WTC11 (cell line): ENCODE measurements at regions not wholly inside any gene's neighbourhood (a gene's known extent, or its start where the extent isn't known, plus 50 kb on each side); places are given as distances from the start of the nearest gene placed in this dataset.

Experiments used
- ATAC-seq: fragments of 200-7000 bp; cut with Tn5 transposase; 2 replicates; pipeline ENCODE4 v1.10.0; 2021; ENCODE audit warnings: mild to moderate bottlenecking, moderate library complexity
- CTCF ChIA-PET: fragments of 300-600 bp; sonication (Branson Sonifier 250); formaldehyde crosslinking; loops from one replicate; lab custom pipeline; 2021; ENCODE audit warnings: antibody characterized with exemption; lab: Charles Lee
- POLR2A ChIA-PET: fragments of 350-600 bp; sonication (Branson Sonifier 250); formaldehyde crosslinking; loops from one replicate; lab custom pipeline; 2021; ENCODE audit warnings: antibody characterized with exemption; lab: Charles Lee
- DNase-seq: peaks from one replicate; pipeline ENCODE4 v3.0.0; 2021; ENCODE audit warnings: low spot score
- H3K27ac Mint-ChIP-seq: 2 replicates; pipeline ENCODE4 v1.8.0; 2021; ENCODE audit warnings: mixed read lengths
- H3K27me3 Mint-ChIP-seq: 2 replicates; pipeline ENCODE4 v1.8.0; 2021; ENCODE audit warnings: low read depth, mild to moderate bottlenecking, moderate library complexity, mixed read lengths
- H3K36me3 Mint-ChIP-seq: 2 replicates; pipeline ENCODE4 v1.8.0; 2021; ENCODE audit warnings: mixed read lengths
- H3K4me1 Mint-ChIP-seq: 2 replicates; pipeline ENCODE4 v1.8.0; 2022; ENCODE audit warnings: mixed read lengths
- H3K4me3 Mint-ChIP-seq: 2 replicates; pipeline ENCODE4 v1.8.0; 2021; ENCODE audit warnings: mild to moderate bottlenecking, moderate library complexity, mixed read lengths
- H3K9me3 Mint-ChIP-seq: 2 replicates; pipeline ENCODE4 v1.8.0; 2021; ENCODE audit warnings: mixed read lengths
- E2F1 ChIP-seq: sonication (generic); formaldehyde crosslinking; IDR thresholded peaks from 2 replicates; pipeline ENCODE4 v1.8.0; 2022; ENCODE audit warnings: mild to moderate bottlenecking, missing genetic modification reagents
- JAZF1 ChIP-seq: fragments of 250-450 bp; sonication (Bioruptor Pico); IDR thresholded peaks from 2 replicates; pipeline ENCODE4 v1.9.0; 2021; ENCODE audit warnings: moderate library complexity, mild to moderate bottlenecking, inconsistent platforms
- MXD4 ChIP-seq: fragments of 250-450 bp; sonication (Bioruptor Pico); IDR thresholded peaks from 2 replicates; pipeline ENCODE4 v1.8.0; 2021; ENCODE audit warnings: mild to moderate bottlenecking, moderate library complexity, borderline replicate concordance
- MYBL2 ChIP-seq: sonication (generic); formaldehyde crosslinking; IDR thresholded peaks from 2 replicates; pipeline ENCODE4 v1.8.1; 2023; ENCODE audit warnings: mild to moderate bottlenecking, moderate library complexity, missing genetic modification reagents
- NFYB ChIP-seq: sonication (generic); formaldehyde crosslinking; conservative IDR thresholded peaks from 2 replicates; pipeline ENCODE4 v1.8.0; 2022; ENCODE audit warnings: low read depth, missing genetic modification reagents
- RELA ChIP-seq: sonication (generic); formaldehyde crosslinking; IDR thresholded peaks from 2 replicates; pipeline ENCODE4 v1.8.1; 2022; ENCODE audit warnings: missing genetic modification reagents, mild to moderate bottlenecking, borderline replicate concordance
- SOX15 ChIP-seq: fragments of 250-450 bp; sonication (Bioruptor Pico); IDR thresholded peaks from 2 replicates; pipeline ENCODE4 v1.9.0; 2021; ENCODE audit warnings: mild to moderate bottlenecking
- SP1 ChIP-seq: sonication (generic); formaldehyde crosslinking; conservative IDR thresholded peaks from 2 replicates; pipeline ENCODE4 v1.8.1; 2022; ENCODE audit warnings: missing genetic modification reagents
- TEAD4 ChIP-seq: sonication (generic); formaldehyde crosslinking; IDR thresholded peaks from 2 replicates; pipeline ENCODE4 v1.8.0; 2022; ENCODE audit warnings: mild to moderate bottlenecking, missing genetic modification reagents
- ZBTB43 ChIP-seq: sonication (generic); formaldehyde crosslinking; IDR thresholded peaks from 2 replicates; pipeline ENCODE4 v1.8.1; 2023; ENCODE audit warnings: mild to moderate bottlenecking, missing genetic modification reagents
- ZNF138 ChIP-seq: sonication (generic); formaldehyde crosslinking; conservative IDR thresholded peaks from 2 replicates; pipeline ENCODE4 v1.8.1; 2022; ENCODE audit warnings: mild to moderate bottlenecking, moderate library complexity, missing genetic modification reagents
- ZNF232 ChIP-seq: sonication (generic); formaldehyde crosslinking; IDR thresholded peaks from 2 replicates; pipeline ENCODE4 v1.8.0; 2022; ENCODE audit warnings: mild to moderate bottlenecking, missing genetic modification reagents
- ZNF396 ChIP-seq: fragments of 250-450 bp; sonication (Bioruptor Pico); IDR thresholded peaks from 2 replicates; pipeline ENCODE4 v1.8.0; 2021; ENCODE audit warnings: mild to moderate bottlenecking, moderate library complexity, borderline replicate concordance
- ZNF416 ChIP-seq: fragments of 250-450 bp; sonication (Bioruptor Pico); IDR thresholded peaks from 2 replicates; pipeline ENCODE4 v1.9.0; 2021; ENCODE audit warnings: mild to moderate bottlenecking, inconsistent platforms
- ZNF423 ChIP-seq: fragments of 250-450 bp; sonication (Bioruptor Pico); IDR thresholded peaks from 2 replicates; pipeline ENCODE4 v2.1.2; 2022; ENCODE audit warnings: mild to moderate bottlenecking, moderate library complexity
- TF ChIP-seq, protein P1 (sequence below): fragments of 250-450 bp; sonication (Bioruptor Pico); conservative IDR thresholded peaks from 2 replicates; pipeline ENCODE4 v1.9.0; 2021; ENCODE audit warnings: mild to moderate bottlenecking
- TF ChIP-seq, protein P2 (sequence below): sonication (generic); formaldehyde crosslinking; IDR thresholded peaks from 2 replicates; pipeline ENCODE4 v1.8.1; 2023; ENCODE audit warnings: mild to moderate bottlenecking, missing genetic modification reagents, borderline replicate concordance
- TF ChIP-seq, protein P3 (sequence below): sonication (generic); formaldehyde crosslinking; IDR thresholded peaks from 2 replicates; pipeline ENCODE4 v1.8.0; 2022; ENCODE audit warnings: mild to moderate bottlenecking, missing genetic modification reagents
- TF ChIP-seq, protein P4 (sequence below): sonication (generic); formaldehyde crosslinking; IDR thresholded peaks from 2 replicates; pipeline ENCODE4 v1.8.0; 2023; ENCODE audit warnings: mild to moderate bottlenecking, missing genetic modification reagents

GRCh38 chr2:122747670-122748069 lies 992.2 kb downstream of the TSN start:
- POLR2A ChIA-PET, result no interaction called here
- Mint-ChIP-seq H3K27ac (no peak overlapping the region), H3K27me3 (no peaks in the 10 kb centered on the region), H3K9me3 (no peaks in the 10 kb centered on the region), H3K4me3 (no peak overlapping the region), H3K36me3 (no peaks in the 10 kb centered on the region), H3K4me1 (peaks cover 55% of the 10 kb centered on the region)
- TF ChIP-seq, protein P1, sequence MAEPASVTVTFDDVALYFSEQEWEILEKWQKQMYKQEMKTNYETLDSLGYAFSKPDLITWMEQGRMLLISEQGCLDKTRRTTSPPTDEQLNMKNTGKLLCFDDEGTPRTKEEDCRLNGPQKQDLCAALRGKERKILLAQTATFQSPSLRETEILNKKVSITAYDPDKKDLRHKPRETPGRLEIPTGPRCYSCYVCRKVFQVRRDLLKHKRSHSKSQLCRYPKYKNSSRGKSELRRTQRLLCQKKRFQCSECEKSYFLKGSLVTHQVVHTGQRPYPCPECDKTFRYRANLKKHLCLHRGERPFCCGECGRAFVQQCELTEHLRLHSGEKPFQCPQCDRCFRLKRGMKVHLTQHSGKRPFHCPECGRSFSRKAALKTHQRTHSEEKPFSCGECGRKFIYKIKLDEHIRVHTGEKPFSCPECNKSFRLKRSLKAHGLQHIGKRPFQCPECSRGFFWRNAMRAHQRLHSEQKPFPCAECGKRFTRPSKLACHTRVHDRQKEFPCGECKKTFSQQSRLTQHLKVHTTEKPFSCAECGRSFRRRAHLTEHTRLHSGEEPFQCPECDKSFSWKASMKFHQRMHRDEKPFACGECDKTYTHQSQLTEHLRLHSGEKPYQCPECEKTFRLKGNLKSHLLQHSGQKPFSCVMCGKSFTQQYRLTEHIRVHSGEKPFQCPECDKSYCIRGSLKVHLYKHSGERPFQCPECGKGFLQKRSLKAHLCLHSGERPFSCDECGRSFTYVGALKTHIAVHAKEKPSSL (CRISPR knock-in tag), result no peak
- TF ChIP-seq ZBTB43 (CRISPR knock-in tag) (no peak), ZNF396 (CRISPR knock-in tag) (no peak), ZNF138 (no peak), RELA (no peak), MYBL2 (CRISPR knock-in tag) (no peak), NFYB (CRISPR knock-in tag) (no peak), ZNF423 (no peak), SOX15 (no peak), JAZF1 (no peak)
- TF ChIP-seq, protein P2, sequence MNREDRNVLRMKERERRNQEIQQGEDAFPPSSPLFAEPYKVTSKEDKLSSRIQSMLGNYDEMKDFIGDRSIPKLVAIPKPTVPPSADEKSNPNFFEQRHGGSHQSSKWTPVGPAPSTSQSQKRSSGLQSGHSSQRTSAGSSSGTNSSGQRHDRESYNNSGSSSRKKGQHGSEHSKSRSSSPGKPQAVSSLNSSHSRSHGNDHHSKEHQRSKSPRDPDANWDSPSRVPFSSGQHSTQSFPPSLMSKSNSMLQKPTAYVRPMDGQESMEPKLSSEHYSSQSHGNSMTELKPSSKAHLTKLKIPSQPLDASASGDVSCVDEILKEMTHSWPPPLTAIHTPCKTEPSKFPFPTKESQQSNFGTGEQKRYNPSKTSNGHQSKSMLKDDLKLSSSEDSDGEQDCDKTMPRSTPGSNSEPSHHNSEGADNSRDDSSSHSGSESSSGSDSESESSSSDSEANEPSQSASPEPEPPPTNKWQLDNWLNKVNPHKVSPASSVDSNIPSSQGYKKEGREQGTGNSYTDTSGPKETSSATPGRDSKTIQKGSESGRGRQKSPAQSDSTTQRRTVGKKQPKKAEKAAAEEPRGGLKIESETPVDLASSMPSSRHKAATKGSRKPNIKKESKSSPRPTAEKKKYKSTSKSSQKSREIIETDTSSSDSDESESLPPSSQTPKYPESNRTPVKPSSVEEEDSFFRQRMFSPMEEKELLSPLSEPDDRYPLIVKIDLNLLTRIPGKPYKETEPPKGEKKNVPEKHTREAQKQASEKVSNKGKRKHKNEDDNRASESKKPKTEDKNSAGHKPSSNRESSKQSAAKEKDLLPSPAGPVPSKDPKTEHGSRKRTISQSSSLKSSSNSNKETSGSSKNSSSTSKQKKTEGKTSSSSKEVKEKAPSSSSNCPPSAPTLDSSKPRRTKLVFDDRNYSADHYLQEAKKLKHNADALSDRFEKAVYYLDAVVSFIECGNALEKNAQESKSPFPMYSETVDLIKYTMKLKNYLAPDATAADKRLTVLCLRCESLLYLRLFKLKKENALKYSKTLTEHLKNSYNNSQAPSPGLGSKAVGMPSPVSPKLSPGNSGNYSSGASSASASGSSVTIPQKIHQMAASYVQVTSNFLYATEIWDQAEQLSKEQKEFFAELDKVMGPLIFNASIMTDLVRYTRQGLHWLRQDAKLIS (CRISPR knock-in tag), result no peak
- TF ChIP-seq, protein P3, sequence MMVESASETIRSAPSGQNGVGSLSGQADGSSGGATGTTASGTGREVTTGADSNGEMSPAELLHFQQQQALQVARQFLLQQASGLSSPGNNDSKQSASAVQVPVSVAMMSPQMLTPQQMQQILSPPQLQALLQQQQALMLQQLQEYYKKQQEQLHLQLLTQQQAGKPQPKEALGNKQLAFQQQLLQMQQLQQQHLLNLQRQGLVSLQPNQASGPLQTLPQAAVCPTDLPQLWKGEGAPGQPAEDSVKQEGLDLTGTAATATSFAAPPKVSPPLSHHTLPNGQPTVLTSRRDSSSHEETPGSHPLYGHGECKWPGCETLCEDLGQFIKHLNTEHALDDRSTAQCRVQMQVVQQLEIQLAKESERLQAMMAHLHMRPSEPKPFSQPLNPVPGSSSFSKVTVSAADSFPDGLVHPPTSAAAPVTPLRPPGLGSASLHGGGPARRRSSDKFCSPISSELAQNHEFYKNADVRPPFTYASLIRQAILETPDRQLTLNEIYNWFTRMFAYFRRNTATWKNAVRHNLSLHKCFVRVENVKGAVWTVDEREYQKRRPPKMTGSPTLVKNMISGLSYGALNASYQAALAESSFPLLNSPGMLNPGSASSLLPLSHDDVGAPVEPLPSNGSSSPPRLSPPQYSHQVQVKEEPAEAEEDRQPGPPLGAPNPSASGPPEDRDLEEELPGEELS, result no peak
- ATAC-seq (no peak), DNase-seq (no peak)
- CTCF ChIA-PET, result no interaction called here

- POLR2A ChIA-PET, result no interaction called here
These were observed 993.1 kb downstream of the TSN start for GRCh38 chr2:122748552-122749011.

DNA sequence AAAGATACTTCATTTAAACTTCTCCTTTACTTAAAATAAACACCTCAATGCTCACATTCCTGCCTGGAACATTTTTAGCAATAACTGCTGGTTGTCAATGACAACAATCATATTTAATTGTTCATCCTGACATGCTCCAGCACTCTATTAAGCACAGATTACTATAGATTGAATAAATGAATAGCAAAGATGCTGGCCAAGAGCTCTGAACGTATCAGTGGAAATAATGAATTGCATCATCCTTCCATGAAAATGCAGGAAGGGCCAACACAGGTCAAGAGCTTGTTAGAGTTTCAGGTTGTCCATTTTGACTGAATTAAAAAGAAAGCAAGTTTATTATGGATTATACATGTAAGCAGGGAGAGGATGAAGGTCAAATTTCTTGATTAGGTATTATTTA lies 994.0 kb downstream of the TSN start:
- Mint-ChIP-seq H3K9me3 (no peaks in the 10 kb centered on the region), H3K4me1 (peaks cover 47% of the 10 kb centered on the region), H3K27me3 (no peaks in the 10 kb centered on the region), H3K36me3 (no peaks in the 10 kb centered on the region), H3K4me3 (no peak overlapping the region), H3K27ac (no peak overlapping the region)
- POLR2A ChIA-PET, result no interaction called here
- no peak for DNase-seq
- TF ChIP-seq TEAD4 (CRISPR knock-in tag) (no peak), E2F1 (no peak), JAZF1 (no peak), ZNF416 (CRISPR knock-in tag) (no peak), ZNF232 (CRISPR knock-in tag) (no peak), MXD4 (no peak)
- TF ChIP-seq, protein P4, sequence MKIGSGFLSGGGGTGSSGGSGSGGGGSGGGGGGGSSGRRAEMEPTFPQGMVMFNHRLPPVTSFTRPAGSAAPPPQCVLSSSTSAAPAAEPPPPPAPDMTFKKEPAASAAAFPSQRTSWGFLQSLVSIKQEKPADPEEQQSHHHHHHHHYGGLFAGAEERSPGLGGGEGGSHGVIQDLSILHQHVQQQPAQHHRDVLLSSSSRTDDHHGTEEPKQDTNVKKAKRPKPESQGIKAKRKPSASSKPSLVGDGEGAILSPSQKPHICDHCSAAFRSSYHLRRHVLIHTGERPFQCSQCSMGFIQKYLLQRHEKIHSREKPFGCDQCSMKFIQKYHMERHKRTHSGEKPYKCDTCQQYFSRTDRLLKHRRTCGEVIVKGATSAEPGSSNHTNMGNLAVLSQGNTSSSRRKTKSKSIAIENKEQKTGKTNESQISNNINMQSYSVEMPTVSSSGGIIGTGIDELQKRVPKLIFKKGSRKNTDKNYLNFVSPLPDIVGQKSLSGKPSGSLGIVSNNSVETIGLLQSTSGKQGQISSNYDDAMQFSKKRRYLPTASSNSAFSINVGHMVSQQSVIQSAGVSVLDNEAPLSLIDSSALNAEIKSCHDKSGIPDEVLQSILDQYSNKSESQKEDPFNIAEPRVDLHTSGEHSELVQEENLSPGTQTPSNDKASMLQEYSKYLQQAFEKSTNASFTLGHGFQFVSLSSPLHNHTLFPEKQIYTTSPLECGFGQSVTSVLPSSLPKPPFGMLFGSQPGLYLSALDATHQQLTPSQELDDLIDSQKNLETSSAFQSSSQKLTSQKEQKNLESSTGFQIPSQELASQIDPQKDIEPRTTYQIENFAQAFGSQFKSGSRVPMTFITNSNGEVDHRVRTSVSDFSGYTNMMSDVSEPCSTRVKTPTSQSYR, result no peak
- ATAC-seq, result no peak
- CTCF ChIA-PET, result no interaction called here

More at GRCh38 chr2:122748552-122749011, 993.1 kb downstream of the TSN start:
- CTCF ChIA-PET, result no interaction called here
- DNase-seq, result peak; percentile 15
- H3K36me3 Mint-ChIP-seq, result no peaks in the 10 kb centered on the region
- H3K27ac Mint-ChIP-seq, result no peak overlapping the region
- no peak for TF ChIP-seq SP1 (CRISPR knock-in tag)
- H3K4me3 Mint-ChIP-seq, result no peak overlapping the region
- H3K9me3 Mint-ChIP-seq, result no peaks in the 10 kb centered on the region
- peak; percentile 93 for ATAC-seq
- H3K27me3 Mint-ChIP-seq, result no peaks in the 10 kb centered on the region
- peaks cover 52% of the 10 kb centered on the region for H3K4me1 Mint-ChIP-seq
